ENCODE measurements at regions not wholly inside any gene's neighbourhood (a gene's known extent, or its start where the extent isn't known, plus 50 kb on each side); places are given as distances from the start of the nearest gene placed in this dataset.
A peak's percentile ranks its signal among the peaks of the same experiment; 100 is the strongest.
"Not testable (repeated sequence)": the region's sequence is repeated elsewhere in the genome, so short reads cannot be mapped to it uniquely, and the experiment has no call there.

- Histone ChIP-seq H3K4me3 (no peak overlapping the region), H3K27ac (no peak overlapping the region)
Measured at GRCh38 chr12:11978726-11979384, 91.9 kb upstream of the BCL2L14 start.

GRCh38 chr12:11980115-11980514, 90.6 kb upstream of the BCL2L14 start:
- no peaks in the 10 kb centered on the region for H4K20me1 ChIP-seq
- H3K36me3 ChIP-seq: no peaks in the 10 kb centered on the region
- no peak overlapping the region for H3K4me3 ChIP-seq
- H3K27ac ChIP-seq: no peak overlapping the region
- no peaks in the 10 kb centered on the region for H3K27me3 ChIP-seq
- 0 out of 2 replicates have a peak, but pooled peaks cover 3% of the 10 kb centered on the region for H3K9me3 ChIP-seq
- no peak for TF ChIP-seq Cebpa-rat (IDR thresholded peaks at IDR 0.05)
- no peak overlapping the region for H3K9ac ChIP-seq
- 0 out of 2 replicates have a peak overlapping the region, but pooled peaks have one; percentile 33 for H3K4me2 ChIP-seq
- H3K4me1 ChIP-seq: peaks cover 25% of the 10 kb centered on the region

More at GRCh38 chr12:11978726-11979384, 91.9 kb upstream of the BCL2L14 start:
- Histone ChIP-seq H4K20me1 (no peaks in the 10 kb centered on the region), H3K4me1 (peaks cover 25% of the 10 kb centered on the region), H3K9ac (no peak overlapping the region), H3K36me3 (no peaks in the 10 kb centered on the region), H3K27me3 (no peaks in the 10 kb centered on the region), H3K9me3 (0 out of 2 replicates have a peak, but pooled peaks cover 3% of the 10 kb centered on the region), H3K4me2 (no peak overlapping the region)
- TF ChIP-seq Cebpa-rat (IDR thresholded peaks at IDR 0.05): no peak

GRCh38 chr12:11981121-11981733, 89.5 kb upstream of the BCL2L14 start:
- no peak overlapping the region for H3K27ac ChIP-seq
- 0 out of 2 replicates have a peak, but pooled peaks cover 3% of the 10 kb centered on the region for H3K9me3 ChIP-seq
- no peaks in the 10 kb centered on the region for H4K20me1 ChIP-seq
- no peak overlapping the region for H3K9ac ChIP-seq
- H3K27me3 ChIP-seq: no peaks in the 10 kb centered on the region
- no peak for TF ChIP-seq Cebpa-rat (IDR thresholded peaks at IDR 0.05)
- H3K4me2 ChIP-seq: peak overlapping the region; percentile 33
- peaks cover 19% of the 10 kb centered on the region for H3K4me1 ChIP-seq
- no peak overlapping the region for H3K4me3 ChIP-seq
- no peaks in the 10 kb centered on the region for H3K36me3 ChIP-seq

- TF ChIP-seq Cebpa-rat (IDR thresholded peaks at IDR 0.05): no peak
- H3K4me3 ChIP-seq: no peak overlapping the region
- no peak overlapping the region for H3K27ac ChIP-seq
- peaks cover 15% of the 10 kb centered on the region for H3K4me1 ChIP-seq
- no peaks in the 10 kb centered on the region for H3K36me3 ChIP-seq
- no peak overlapping the region for H3K4me2 ChIP-seq
- no peaks in the 10 kb centered on the region for H4K20me1 ChIP-seq
- H3K9ac ChIP-seq: no peak overlapping the region
- no peaks in the 10 kb centered on the region for H3K9me3 ChIP-seq
- H3K27me3 ChIP-seq: no peaks in the 10 kb centered on the region
Measured at GRCh38 chr12:11984417-11984816, 86.3 kb upstream of the BCL2L14 start.

- H3K9ac ChIP-seq: no peak overlapping the region
- no peak for TF ChIP-seq Cebpa-rat (IDR thresholded peaks at IDR 0.05)
- H3K4me1 ChIP-seq: peaks cover 5% of the 10 kb centered on the region
- no peak overlapping the region for H3K27ac ChIP-seq
- H3K9me3 ChIP-seq: no peaks in the 10 kb centered on the region
- H4K20me1 ChIP-seq: no peaks in the 10 kb centered on the region
- H3K4me3 ChIP-seq: no peak overlapping the region
- no peaks in the 10 kb centered on the region for H3K36me3 ChIP-seq
- H3K27me3 ChIP-seq: no peaks in the 10 kb centered on the region
- H3K4me2 ChIP-seq: no peak overlapping the region
Measured at GRCh38 chr12:11986165-11986564, 84.6 kb upstream of the BCL2L14 start.

- Histone ChIP-seq H3K36me3 (no peaks in the 10 kb centered on the region), H3K4me3 (no peak overlapping the region), H3K27me3 (no peaks in the 10 kb centered on the region), H4K20me1 (no peaks in the 10 kb centered on the region), H3K9ac (no peak overlapping the region), H3K4me2 (no peak overlapping the region), H3K27ac (no peak overlapping the region), H3K4me1 (no peaks in the 10 kb centered on the region), H3K9me3 (peaks cover 7% of the 10 kb centered on the region; the same call in 1 of the 2 replicates)
- TF ChIP-seq Cebpa-rat (IDR thresholded peaks at IDR 0.05): no peak
Measured at GRCh38 chr12:11987901-11988300, 82.8 kb upstream of the BCL2L14 start.

DNA sequence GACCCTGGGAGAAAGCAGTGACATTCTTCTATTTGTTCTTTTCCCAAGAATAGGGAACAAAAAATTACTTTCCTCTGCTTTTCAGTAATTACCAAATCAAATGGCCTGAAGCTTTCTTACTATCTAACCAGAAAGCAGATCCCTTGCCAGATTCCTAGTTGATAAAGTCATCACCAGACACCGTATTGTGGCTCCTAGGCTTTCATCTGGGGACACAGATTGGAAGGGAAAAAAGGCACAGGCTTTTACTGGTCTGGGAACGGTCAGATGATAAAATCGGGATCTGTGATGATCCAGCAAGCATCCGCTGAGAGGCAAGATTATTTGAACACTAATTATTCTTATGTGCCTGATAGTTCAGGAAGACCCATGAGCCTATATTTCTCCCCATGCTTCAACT, 79.1 kb upstream of the BCL2L14 start:
- no peak overlapping the region for H3K27ac ChIP-seq
- no peaks in the 10 kb centered on the region for H3K27me3 ChIP-seq
- no peak overlapping the region for H3K4me3 ChIP-seq
- H3K4me1 ChIP-seq: no peaks in the 10 kb centered on the region
- H3K4me2 ChIP-seq: no peak overlapping the region
- no peak overlapping the region for H3K9ac ChIP-seq
- H3K36me3 ChIP-seq: no peaks in the 10 kb centered on the region
- TF ChIP-seq Cebpa-rat (IDR thresholded peaks at IDR 0.05): no peak
- H4K20me1 ChIP-seq: no peaks in the 10 kb centered on the region
- H3K9me3 ChIP-seq: peaks cover 8% of the 10 kb centered on the region; the same call in 1 of the 2 replicates

- H3K9me3 ChIP-seq: peaks cover 8% of the 10 kb centered on the region; the same call in 1 of the 2 replicates
- no peaks in the 10 kb centered on the region for H4K20me1 ChIP-seq
- H3K4me3 ChIP-seq: no peak overlapping the region
- no peak overlapping the region for H3K27ac ChIP-seq
- no peak overlapping the region for H3K4me2 ChIP-seq
- H3K36me3 ChIP-seq: no peaks in the 10 kb centered on the region
- H3K4me1 ChIP-seq: no peaks in the 10 kb centered on the region
- H3K9ac ChIP-seq: no peak overlapping the region
- no peak for TF ChIP-seq Cebpa-rat (IDR thresholded peaks at IDR 0.05)
- H3K27me3 ChIP-seq: no peaks in the 10 kb centered on the region
Measured at GRCh38 chr12:11992515-11992914, 78.2 kb upstream of the BCL2L14 start.

GRCh38 chr12:11998307-11998943, 72.3 kb upstream of the BCL2L14 start:
- not testable (repeated sequence) for H3K4me3 ChIP-seq, H3K36me3 ChIP-seq, H3K9me3 ChIP-seq, H4K20me1 ChIP-seq, H3K27ac ChIP-seq, H3K27me3 ChIP-seq, H3K4me1 ChIP-seq, H3K4me2 ChIP-seq, H3K9ac ChIP-seq

- H4K20me1 ChIP-seq: no peaks in the 10 kb centered on the region
- no peaks in the 10 kb centered on the region for H3K9me3 ChIP-seq
- H3K27ac ChIP-seq: no peak overlapping the region
- no peak overlapping the region for H3K4me3 ChIP-seq
- no peaks in the 10 kb centered on the region for H3K36me3 ChIP-seq
- H3K4me1 ChIP-seq: no peaks in the 10 kb centered on the region
- H3K27me3 ChIP-seq: no peaks in the 10 kb centered on the region
- TF ChIP-seq Cebpa-rat (IDR thresholded peaks at IDR 0.05): no peak
- H3K4me2 ChIP-seq: no peak overlapping the region
- no peak overlapping the region for H3K9ac ChIP-seq
Measured at GRCh38 chr12:11998944-11999315, 71.8 kb upstream of the BCL2L14 start.
